AG10803 (cell line): ENCODE measurements at regions not wholly inside any gene's neighbourhood (a gene's known extent, or its start where the extent isn't known, plus 50 kb on each side); places are given as distances from the start of the nearest gene placed in this dataset.

Source experiments
- DNase-seq: peaks from one replicate; pipeline ENCODE4 v3.0.0; 2010; ENCODE audit warnings: low read depth
- H3K4me3 ChIP-seq: 2 replicates; pipeline ENCODE4 v1.5.1; 2011; ENCODE audit warnings: mild to moderate bottlenecking, low read length, control low read depth
- CTCF ChIP-seq: conservative IDR thresholded peaks from 2 replicates; pipeline ENCODE4 v1.5.1; 2011; ENCODE audit warnings: mild to moderate bottlenecking, low read length, control low read depth, inconsistent platforms

- no peak overlapping the region for H3K4me3 ChIP-seq
- no peak for TF ChIP-seq CTCF
- DNase-seq: no peak
These were observed 551.3 kb downstream of the CMPK2 start for GRCh38 chr2:6314218-6314960.

GRCh38 chr2:6325616-6326015 is 540.1 kb downstream of the CMPK2 start:
- H3K4me3 ChIP-seq: no peak overlapping the region
- TF ChIP-seq CTCF: no peak
- DNase-seq: no peak

GRCh38 chr2:6326958-6327357 is 538.7 kb downstream of the CMPK2 start:
- DNase-seq: no peak
- no peak overlapping the region for H3K4me3 ChIP-seq
- no peak for TF ChIP-seq CTCF

- DNase-seq: no peak
- no peak for TF ChIP-seq CTCF
- no peak overlapping the region for H3K4me3 ChIP-seq
These were observed 528.8 kb downstream of the CMPK2 start for GRCh38 chr2:6336752-6337471.

GRCh38 chr2:6337472-6337820 is 528.3 kb downstream of the CMPK2 start:
- DNase-seq: no peak
- no peak overlapping the region for H3K4me3 ChIP-seq

GRCh38 chr2:6341588-6342129 is 524.0 kb downstream of the CMPK2 start:
- TF ChIP-seq CTCF: no peak
- no peak overlapping the region for H3K4me3 ChIP-seq
- DNase-seq: no peak

More at GRCh38 chr2:6337472-6337820, 528.3 kb downstream of the CMPK2 start:
- no peak for TF ChIP-seq CTCF
